ENCODE measurements at regions not wholly inside any gene's neighbourhood (a gene's known extent, or its start where the extent isn't known, plus 50 kb on each side); places are given as distances from the start of the nearest gene placed in this dataset.

GRCh38 chr20:48212806-48213509, 427.7 kb upstream of the SULF2 start:
- Histone ChIP-seq H3K4me3 (no peak overlapping the region), H3K9me3 (no peaks in the 10 kb centered on the region), H3K4me1 (no peaks in the 10 kb centered on the region), H3K36me3 (replicated peaks in 1 of 2; ENCODE audit: insufficient read depth in 1 of 2, low read depth in 2 of 2) (no peaks in the 10 kb centered on the region), H3K27me3 (no peaks in the 10 kb centered on the region), H3K27ac (no peak overlapping the region)
- DNase-seq (no peak), ATAC-seq (no peak)
- intact Hi-C loops (cut with DNase I) = no loop called here
- 78 to 79% methylated on average over 2 to 3 of the region's 3 CpGs for WGBS, 2 donors
- no peak for TF ChIP-seq POLR2A (IDR thresholded peaks at IDR 0.05)
- TF ChIP-seq CTCF (IDR thresholded peaks at IDR 0.05) = no peak

DNA sequence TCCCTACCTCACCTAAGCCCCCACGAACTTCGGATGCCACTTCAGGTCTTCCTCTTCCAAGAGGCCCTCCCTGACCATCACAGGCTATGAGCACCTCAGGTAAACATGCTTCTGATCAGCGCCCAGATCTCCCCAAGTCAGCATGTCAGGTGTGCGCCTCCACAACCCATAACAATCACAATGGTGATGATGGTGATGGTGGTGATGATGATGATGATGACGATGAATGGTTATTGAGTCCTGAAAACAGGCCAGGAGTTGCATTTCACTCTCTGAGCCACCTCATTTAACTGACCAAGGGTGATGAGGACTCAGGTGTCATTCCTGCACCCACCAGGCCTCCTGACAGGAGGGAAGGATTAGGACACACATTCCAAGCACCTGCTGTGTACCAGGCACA, 426.6 kb upstream of the SULF2 start:
- intact Hi-C loops (cut with DNase I) = no loop called here
- H3K9me3 ChIP-seq = no peaks in the 10 kb centered on the region
- H3K27me3 ChIP-seq = no peaks in the 10 kb centered on the region
- no peaks in the 10 kb centered on the region for H3K4me1 ChIP-seq
- H3K4me3 ChIP-seq = no peak overlapping the region
- H3K27ac ChIP-seq = no peak overlapping the region
- ATAC-seq (no peak), DNase-seq (no peak)
- TF ChIP-seq POLR2A (IDR thresholded peaks at IDR 0.05) (no peak), CTCF (IDR thresholded peaks at IDR 0.05) (no peak)
- H3K36me3 ChIP-seq (replicated peaks in 1 of 2; ENCODE audit: insufficient read depth in 1 of 2, low read depth in 2 of 2) = no peaks in the 10 kb centered on the region
- 76 to 100% methylated on average over 4 to 5 of the region's 5 CpGs for WGBS, 2 donors

GRCh38 chr20:48211238-48211637, 426.0 kb upstream of the SULF2 start:
- no peaks in the 10 kb centered on the region for H3K36me3 ChIP-seq (replicated peaks in 1 of 2; ENCODE audit: insufficient read depth in 1 of 2, low read depth in 2 of 2)
- no peaks in the 10 kb centered on the region for H3K9me3 ChIP-seq
- ATAC-seq = no peak
- H3K4me3 ChIP-seq = no peak overlapping the region
- no peak for DNase-seq
- H3K27me3 ChIP-seq = no peaks in the 10 kb centered on the region
- 33 to 35% methylated on average over 3 of the region's 3 CpGs for WGBS, 2 donors
- no peaks in the 10 kb centered on the region for H3K4me1 ChIP-seq
- no peak for TF ChIP-seq CTCF (IDR thresholded peaks at IDR 0.05)
- TF ChIP-seq POLR2A (IDR thresholded peaks at IDR 0.05) = no peak
- H3K27ac ChIP-seq = no peak overlapping the region
- intact Hi-C loops (cut with DNase I) = no loop called here

DNA sequence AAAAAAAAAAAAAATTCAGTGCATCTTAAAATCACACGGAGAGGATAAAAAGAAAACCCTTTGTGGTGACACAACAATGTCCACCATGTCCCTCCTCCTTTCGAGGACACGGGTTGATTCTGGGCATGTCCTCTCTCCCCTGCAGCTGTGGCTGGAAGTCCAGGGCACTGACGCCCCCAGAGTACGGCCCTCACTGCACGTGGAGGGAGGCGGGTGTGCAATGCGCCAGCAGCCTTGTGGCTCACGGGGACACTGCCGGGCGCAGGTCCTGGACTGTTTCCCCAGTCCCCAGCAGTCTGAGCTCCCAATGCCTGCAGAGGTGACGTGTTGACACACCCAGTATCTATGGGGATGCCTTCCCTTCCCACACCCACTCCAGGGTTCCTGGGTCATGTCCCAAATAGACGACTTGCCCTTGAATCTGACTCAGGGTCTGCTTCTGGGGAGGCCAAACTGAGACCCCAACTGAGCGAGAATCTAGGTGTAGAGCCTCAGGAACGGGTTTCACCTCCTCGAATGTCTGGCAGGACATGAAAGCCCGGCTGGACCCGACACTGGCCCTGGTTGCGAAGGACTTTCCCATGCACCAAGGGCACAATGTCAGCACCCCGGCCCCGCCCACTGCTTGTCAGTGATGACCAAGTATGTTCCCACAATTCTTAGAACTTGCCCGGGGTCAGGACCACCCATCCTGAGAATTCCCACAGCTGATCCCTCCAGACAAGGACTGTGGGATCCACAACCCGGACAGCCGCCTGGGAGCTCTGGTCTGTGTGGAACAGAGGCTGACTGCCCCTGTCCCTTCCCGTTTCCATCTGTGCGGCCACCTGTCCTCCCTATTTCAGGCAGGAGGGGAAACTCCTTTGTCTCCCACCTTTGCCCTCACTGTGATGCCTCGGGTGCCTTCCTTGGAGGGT, 425.1 kb upstream of the SULF2 start:
- WGBS, 2 donors = 38 to 52% methylated on average over 13 to 27 of the region's 27 CpGs
- Histone ChIP-seq H3K4me3 (no peak overlapping the region), H3K4me1 (no peaks in the 10 kb centered on the region), H3K36me3 (replicated peaks in 1 of 2; ENCODE audit: insufficient read depth in 1 of 2, low read depth in 2 of 2) (no peaks in the 10 kb centered on the region), H3K27ac (no peak overlapping the region), H3K9me3 (no peaks in the 10 kb centered on the region), H3K27me3 (no peaks in the 10 kb centered on the region)
- TF ChIP-seq CTCF (IDR thresholded peaks at IDR 0.05) (no peak), POLR2A (IDR thresholded peaks at IDR 0.05) (no peak)
- intact Hi-C loops (cut with DNase I) = no loop called here
- ATAC-seq (no peak), DNase-seq (no peak)

Data from body of pancreas (tissue), 4 donors.